ENCODE measurements at regions not wholly inside any gene's neighbourhood (a gene's known extent, or its start where the extent isn't known, plus 50 kb on each side); places are given as distances from the start of the nearest gene placed in this dataset.

- ChIA-PET CTCF (no interaction called here), POLR2A (no interaction called here)
- Mint-ChIP-seq H3K4me1 (no peaks in the 10 kb centered on the region), H3K27ac (no peak overlapping the region), H3K27me3 (no peaks in the 10 kb centered on the region), H3K9me3 (ENCODE audit: insufficient read depth) (no peaks in the 10 kb centered on the region), H3K4me3 (no peak overlapping the region)
- Histone ChIP-seq H3K27me3 (replicated peaks in 1 of 4; ENCODE audit: control extremely low read depth in 1 of 4, control insufficient read depth in 3 of 4, insufficient read depth in 4 of 4, low read length in 3 of 4) (no peaks in the 10 kb centered on the region), H3K4me2 (replicated peaks; ENCODE audit: low read depth, low read length, poor library complexity, severe bottlenecking) (no peak overlapping the region), H3K27ac (ENCODE audit: low read length in 2 of 2) (no peak overlapping the region), H3K4me3 (ENCODE audit: control extremely low read depth in 1 of 5, extremely low read depth in 1 of 5, insufficient read depth in 1 of 5, low read depth in 2 of 5, low read length in 4 of 5) (no peak overlapping the region), H4K20me1 (ENCODE audit: control insufficient read depth, insufficient read depth, low read length, poor library complexity, severe bottlenecking) (no peaks in the 10 kb centered on the region), H3K9ac (ENCODE audit: low read length) (no peak overlapping the region), H3K79me2 (ENCODE audit: control insufficient read depth, insufficient read depth, low read length) (no peaks in the 10 kb centered on the region), H3K9me3 (ENCODE audit: control extremely low read depth in 1 of 3, control insufficient read depth in 2 of 3, insufficient read depth in 1 of 3, low read length in 2 of 3) (no peaks in the 10 kb centered on the region), H3K36me3 (replicated peaks in 1 of 2; ENCODE audit: control extremely low read depth in 1 of 2, control insufficient read depth in 1 of 2, extremely low read depth in 1 of 2, insufficient read depth in 2 of 2, low read length in 1 of 2) (no peaks in the 10 kb centered on the region), H3K4me1 (ENCODE audit: control insufficient read depth in 2 of 2, insufficient read depth in 2 of 2, low read length in 2 of 2) (no peaks in the 10 kb centered on the region), H2AFZ (ENCODE audit: insufficient read depth, low read depth, low read length, poor library complexity, severe bottlenecking) (no peak overlapping the region)
- DNase-seq: no peak
- intact Hi-C loops (cut with micrococcal nuclease): no loop called here
- ATAC-seq (ENCODE audit: low read depth): no peak
- no peak for TF ChIP-seq EZH2 (IDR thresholded peaks at IDR 0.05; ENCODE audit: borderline replicate concordance, insufficient read depth, low read depth, low read length, poor library complexity, severe bottlenecking)
- TF ChIP-seq, protein P1, sequence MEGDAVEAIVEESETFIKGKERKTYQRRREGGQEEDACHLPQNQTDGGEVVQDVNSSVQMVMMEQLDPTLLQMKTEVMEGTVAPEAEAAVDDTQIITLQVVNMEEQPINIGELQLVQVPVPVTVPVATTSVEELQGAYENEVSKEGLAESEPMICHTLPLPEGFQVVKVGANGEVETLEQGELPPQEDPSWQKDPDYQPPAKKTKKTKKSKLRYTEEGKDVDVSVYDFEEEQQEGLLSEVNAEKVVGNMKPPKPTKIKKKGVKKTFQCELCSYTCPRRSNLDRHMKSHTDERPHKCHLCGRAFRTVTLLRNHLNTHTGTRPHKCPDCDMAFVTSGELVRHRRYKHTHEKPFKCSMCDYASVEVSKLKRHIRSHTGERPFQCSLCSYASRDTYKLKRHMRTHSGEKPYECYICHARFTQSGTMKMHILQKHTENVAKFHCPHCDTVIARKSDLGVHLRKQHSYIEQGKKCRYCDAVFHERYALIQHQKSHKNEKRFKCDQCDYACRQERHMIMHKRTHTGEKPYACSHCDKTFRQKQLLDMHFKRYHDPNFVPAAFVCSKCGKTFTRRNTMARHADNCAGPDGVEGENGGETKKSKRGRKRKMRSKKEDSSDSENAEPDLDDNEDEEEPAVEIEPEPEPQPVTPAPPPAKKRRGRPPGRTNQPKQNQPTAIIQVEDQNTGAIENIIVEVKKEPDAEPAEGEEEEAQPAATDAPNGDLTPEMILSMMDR (IDR thresholded peaks at IDR 0.05): no peak
- WGBS (ENCODE audit: insufficient coverage): no CpG with 5 or more reads among the region's 3 CpGs
These were observed 359.9 kb upstream of the ACTBL2 start for GRCh38 chr5:57842364-57843058.

DNA sequence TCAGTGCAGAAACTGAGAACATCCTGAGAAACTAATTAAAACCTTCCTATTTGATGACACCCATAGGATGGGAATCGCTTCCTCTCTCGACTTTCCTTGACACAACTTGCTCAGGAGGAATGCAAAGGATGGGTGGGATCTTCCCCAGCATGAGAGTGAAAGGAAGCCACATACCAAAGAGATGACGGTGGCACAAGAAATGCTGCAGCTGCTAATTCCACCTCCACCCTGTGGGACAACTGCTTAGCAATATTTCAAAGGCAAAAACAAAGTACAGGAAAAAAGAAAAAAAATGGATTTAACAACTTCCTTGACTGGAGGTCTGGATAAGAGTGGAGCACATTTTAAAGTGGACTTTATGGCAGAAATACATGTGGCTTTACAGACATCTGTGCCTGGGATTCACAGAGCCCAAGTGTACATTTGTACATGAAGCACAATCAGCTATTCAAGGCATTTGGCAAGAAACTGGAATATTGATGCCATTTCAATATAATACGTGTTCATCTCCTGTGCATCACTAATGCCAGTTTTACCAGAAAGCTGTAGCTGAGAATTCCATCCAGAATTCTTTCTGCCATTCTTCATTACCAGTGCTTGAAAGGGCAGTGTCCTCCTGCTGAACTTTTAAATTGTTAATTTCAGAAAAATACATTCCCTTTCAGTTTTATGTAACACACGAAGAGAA is 359.2 kb upstream of the ACTBL2 start:
- no peak overlapping the region for H3K4me2 ChIP-seq (replicated peaks; ENCODE audit: low read depth, low read length, poor library complexity, severe bottlenecking)

More for the DNA sequence above, 359.2 kb upstream of the ACTBL2 start:
- TF ChIP-seq, protein P1 (IDR thresholded peaks at IDR 0.05): no peak
- no peak for TF ChIP-seq EZH2 (IDR thresholded peaks at IDR 0.05; ENCODE audit: borderline replicate concordance, insufficient read depth, low read depth, low read length, poor library complexity, severe bottlenecking)
- H3K27ac Mint-ChIP-seq: no peak overlapping the region
- Histone ChIP-seq H3K27me3 (replicated peaks in 1 of 4; ENCODE audit: control extremely low read depth in 1 of 4, control insufficient read depth in 3 of 4, insufficient read depth in 4 of 4, low read length in 3 of 4) (no peaks in the 10 kb centered on the region), H2AFZ (ENCODE audit: insufficient read depth, low read depth, low read length, poor library complexity, severe bottlenecking) (no peak overlapping the region), H3K9ac (ENCODE audit: low read length) (no peak overlapping the region), H3K27ac (ENCODE audit: low read length in 2 of 2) (no peak overlapping the region), H3K9me3 (ENCODE audit: control extremely low read depth in 1 of 3, control insufficient read depth in 2 of 3, insufficient read depth in 1 of 3, low read length in 2 of 3) (no peaks in the 10 kb centered on the region), H3K79me2 (ENCODE audit: control insufficient read depth, insufficient read depth, low read length) (no peaks in the 10 kb centered on the region), H3K36me3 (replicated peaks in 1 of 2; ENCODE audit: control extremely low read depth in 1 of 2, control insufficient read depth in 1 of 2, extremely low read depth in 1 of 2, insufficient read depth in 2 of 2, low read length in 1 of 2) (no peaks in the 10 kb centered on the region), H4K20me1 (ENCODE audit: control insufficient read depth, insufficient read depth, low read length, poor library complexity, severe bottlenecking) (no peaks in the 10 kb centered on the region), H3K4me1 (ENCODE audit: control insufficient read depth in 2 of 2, insufficient read depth in 2 of 2, low read length in 2 of 2) (no peaks in the 10 kb centered on the region), H3K4me3 (ENCODE audit: control extremely low read depth in 1 of 5, extremely low read depth in 1 of 5, insufficient read depth in 1 of 5, low read depth in 2 of 5, low read length in 4 of 5) (no peak overlapping the region)
- no peaks in the 10 kb centered on the region for H3K4me1 Mint-ChIP-seq
- ChIA-PET CTCF (no interaction called here), POLR2A (no interaction called here)
- no peak overlapping the region for H3K4me3 Mint-ChIP-seq
- ATAC-seq (ENCODE audit: low read depth) (no peak), DNase-seq (no peak)
- WGBS (ENCODE audit: insufficient coverage): 62% methylated on average over 3 of the region's 5 CpGs
- no peaks in the 10 kb centered on the region for H3K9me3 Mint-ChIP-seq (ENCODE audit: insufficient read depth)
- intact Hi-C loops (cut with micrococcal nuclease): no loop called here
- H3K27me3 Mint-ChIP-seq: no peaks in the 10 kb centered on the region
